GM12878 (cell line): ENCODE measurements at regions not wholly inside any gene's neighbourhood (a gene's known extent, or its start where the extent isn't known, plus 50 kb on each side); places are given as distances from the start of the nearest gene placed in this dataset.
"Not testable (repeated sequence)": the region's sequence is repeated elsewhere in the genome, so short reads cannot be mapped to it uniquely, and the experiment has no call there.

Source experiments
- ATAC-seq: fragments of 200-7000 bp; cut with Tn5 transposase; 3 replicates; pipeline ENCODE4 v1.9.1; 2020; ENCODE audit warnings: mild to moderate bottlenecking, moderate library complexity
- BruUV-seq: library from RNA; stranded (reverse); fragments of 400-500 nt; replicated peaks from 2 replicates; lab custom pipeline; 2021; lab: Mats Ljungman, UMichigan
- CTCF ChIA-PET: fragments of 300-600 bp; sonication (Branson Sonifier 250); formaldehyde crosslinking; extraction: SDS; loops from one replicate; lab custom pipeline; 2021; ENCODE audit warnings: inconsistent platforms; lab: Yijun Ruan, JAX
- POLR2A ChIA-PET: fragments of 350-600 bp; formaldehyde crosslinking; extraction: SDS; loops from one replicate; lab custom pipeline; 2021; ENCODE audit warnings: inconsistent platforms; lab: Charles Lee
- RAD21 ChIA-PET: fragments of 300-600 bp; sonication (Branson Sonifier 250); formaldehyde crosslinking; loops from one replicate; lab custom pipeline; 2023; ENCODE audit warnings: antibody characterized with exemption; ENCODE audit not compliant: unreplicated experiment; lab: Charles Lee
- SMC1A ChIA-PET: fragments of 300-600 bp; sonication (Branson Sonifier 250); formaldehyde crosslinking; loops from one replicate; lab custom pipeline; 2023; ENCODE audit not compliant: unreplicated experiment, uncharacterized antibody; lab: Charles Lee
- DNase-seq: peaks from one replicate; pipeline ENCODE4 v3.0.0-alpha.2; 2011; ENCODE audit warnings: low read depth, low spot score
- FAIRE-seq: peaks from 3 replicates; lab custom pipeline; 2011; peaks lifted over from hg19 to GRCh38; lab: Jason Lieb, UNC
- H2AFZ ChIP-seq: 2 replicates; pipeline ENCODE4 v1.6.0; 2011; ENCODE audit warnings: low read depth, low read length, control low read depth; ENCODE audit not compliant: control insufficient read depth
- H3K27ac ChIP-seq: 2 replicates; pipeline ENCODE4 v1.5.1; 2011; ENCODE audit warnings: control low read depth; ENCODE audit not compliant: control insufficient read depth, insufficient read depth
- H3K27me3 ChIP-seq, 2 experiments: replicated peaks in 1 of 2; 2 replicates each; pipeline versions ENCODE4 v1.6.0 to v1.6.1; 2011; ENCODE audit warnings: low read length in 1 of 2; ENCODE audit not compliant: control insufficient read depth in 2 of 2, insufficient read depth in 2 of 2
- H3K36me3 ChIP-seq, 2 experiments: 2 replicates each; pipeline ENCODE4 v1.5.1; 2011; ENCODE audit warnings: low read length in 1 of 2; ENCODE audit not compliant: control insufficient read depth in 2 of 2, insufficient read depth in 2 of 2
- H3K4me1 ChIP-seq: 2 replicates; pipeline ENCODE4 v1.6.1; 2011; ENCODE audit warnings: mild to moderate bottlenecking, low read length, moderate library complexity, mixed read lengths; ENCODE audit not compliant: control insufficient read depth, insufficient read depth
- H3K4me2 ChIP-seq: 2 replicates; pipeline ENCODE4 v1.6.0; 2011; ENCODE audit warnings: control low read depth; ENCODE audit not compliant: control insufficient read depth, insufficient read depth
- H3K4me3 ChIP-seq: fragments of 200-600 bp; sonication (generic); 2 replicates; pipeline ENCODE4 v1.5.1; 2016
- H3K79me2 ChIP-seq: 2 replicates; pipeline ENCODE4 v1.6.0; 2011; ENCODE audit warnings: low read length; ENCODE audit not compliant: control insufficient read depth, insufficient read depth
- H3K9ac ChIP-seq: 2 replicates; pipeline ENCODE4 v1.8.0; 2011; ENCODE audit warnings: low read length, control low read depth, mixed read lengths; ENCODE audit not compliant: control insufficient read depth, insufficient read depth
- H3K9me3 ChIP-seq: replicated peaks from 3 replicates; pipeline ENCODE4 v1.5.1; 2011; ENCODE audit warnings: mild to moderate bottlenecking, low read length; ENCODE audit not compliant: control insufficient read depth, insufficient read depth
- H4K20me1 ChIP-seq: 2 replicates; pipeline ENCODE4 v1.6.0; 2011; ENCODE audit not compliant: control insufficient read depth, insufficient read depth
- BACH1 ChIP-seq: fragments of 450-650 bp; IDR thresholded peaks from 2 replicates; pipeline ENCODE4 v1.6.1; 2017; ENCODE audit warnings: mild to moderate bottlenecking, borderline replicate concordance
- CHD4 ChIP-seq: fragments of 200-600 bp; sonication (generic); IDR thresholded peaks from 2 replicates; pipeline ENCODE4 v1.6.1; 2016; ENCODE audit warnings: mild to moderate bottlenecking
- EED ChIP-seq: sonication (generic); IDR thresholded peaks from 2 replicates; pipeline ENCODE4 v1.6.1; 2016; ENCODE audit warnings: antibody characterized with exemption, low read depth
- HDGF ChIP-seq: fragments of 450-650 bp; IDR thresholded peaks from 2 replicates; pipeline ENCODE4 v1.6.1; 2016; ENCODE audit warnings: antibody characterized with exemption
- IKZF2 ChIP-seq, 2 experiments: fragments of 450-650 bp; IDR thresholded peaks; 2 replicates each; pipeline ENCODE4 v1.6.1; 2017; ENCODE audit warnings: mild to moderate bottlenecking in 2 of 2, moderate library complexity in 2 of 2
- MTA2 ChIP-seq: fragments of 450-650 bp; IDR thresholded peaks from 2 replicates; pipeline ENCODE4 v1.6.1; 2016; ENCODE audit warnings: low read depth, mild to moderate bottlenecking, moderate library complexity
- NRF1 ChIP-seq: conservative IDR thresholded peaks from 2 replicates; pipeline ENCODE4 v1.6.1; 2011; ENCODE audit warnings: mild to moderate bottlenecking, low read depth, low read length, improper control_type of control experiment
- PML ChIP-seq: IDR thresholded peaks from 2 replicates; pipeline ENCODE4 v1.6.1; 2012; ENCODE audit warnings: low read length, inconsistent platforms
- RAD21 ChIP-seq: IDR thresholded peaks from 2 replicates; pipeline ENCODE4 v1.6.1; 2011; ENCODE audit warnings: mild to moderate bottlenecking, low read depth, low read length, moderate library complexity; ENCODE audit not compliant: insufficient read depth
- SMC3 ChIP-seq: IDR thresholded peaks from 2 replicates; pipeline ENCODE4 v1.6.1; 2011; ENCODE audit warnings: low read length, improper control_type of control experiment, borderline replicate concordance
- USF1 ChIP-seq: IDR thresholded peaks from 2 replicates; pipeline ENCODE4 v1.6.1; 2011; ENCODE audit warnings: borderline replicate concordance, low read depth, mild to moderate bottlenecking, moderate library complexity, mixed read lengths, low read length; ENCODE audit not compliant: insufficient read depth; ENCODE audit errors: extremely low read length
- WGBS: methylation state at CpG from one replicate; pipeline ENCODE4 v1.1.6; 2016; ENCODE audit warnings: low lambda C conversion rate; ENCODE audit not compliant: insufficient replicate concordance, insufficient coverage; ENCODE audit errors: missing lambda C conversion rate; 5-methylcytosine and 5-hydroxymethylcytosine counted together
- in situ Hi-C: fragments of 300-500 bp; cut with MboI; formaldehyde crosslinking; loops from 9 replicates; pipeline ENCODE4 v1.14.3; 2018; ENCODE audit warnings: mixed read lengths
- intact Hi-C: fragments of 100-400 bp; cut with micrococcal nuclease; formaldehyde crosslinking; loops from one replicate; pipeline ENCODE4 v1.14.2; 2022; ENCODE audit not compliant: unreplicated experiment

GRCh38 chr20:40902661-40903060, 126.0 kb upstream of the TOP1 start:
- WGBS, result 45% methylated on average over 1 of the region's 1 CpG
- H2AFZ ChIP-seq, result no peak overlapping the region

GRCh38 chr20:40908309-40908708, 120.3 kb upstream of the TOP1 start:
- 37% methylated on average over 5 of the region's 5 CpGs for WGBS
- H3K27ac ChIP-seq, result no peak overlapping the region
- ATAC-seq (no peak), DNase-seq (no peak), FAIRE-seq (no peak)
- TF ChIP-seq USF1, result no peak
- TF ChIP-seq HDGF, result no peak
- TF ChIP-seq CHD4, result no peak
- no peak for TF ChIP-seq EED
- TF ChIP-seq BACH1, result no peak
- no peak for TF ChIP-seq PML
- ChIA-PET RAD21 (no interaction called here), SMC1A (no interaction called here), CTCF (no interaction called here), POLR2A (no interaction called here)
- no peaks in the 10 kb centered on the region for H3K4me1 ChIP-seq
- in situ Hi-C loops, result no loop called here
- H3K4me2 ChIP-seq, result no peak overlapping the region
- H3K9me3 ChIP-seq, result no peaks in the 10 kb centered on the region
- no peak overlapping the region for H2AFZ ChIP-seq
- H4K20me1 ChIP-seq, result no peaks in the 10 kb centered on the region
- no peaks in the 10 kb centered on the region for H3K36me3 ChIP-seq
- BruUV-seq, result no TSS peak
- no peaks in the 10 kb centered on the region for H3K79me2 ChIP-seq
- no peak overlapping the region for H3K9ac ChIP-seq
- H3K27me3 ChIP-seq, result peaks cover 0 to 2% of the 10 kb centered on the region in 2 experiments; a peak in 2 of 4 replicates
- H3K4me3 ChIP-seq, result no peak overlapping the region
- intact Hi-C loops, result no loop called here

More at GRCh38 chr20:40902661-40903060, 126.0 kb upstream of the TOP1 start:
- ATAC-seq (no peak), DNase-seq (no peak), FAIRE-seq (no peak)
- peaks cover 0 to 2% of the 10 kb centered on the region in 2 experiments; a peak in 2 of 4 replicates for H3K27me3 ChIP-seq
- H3K4me2 ChIP-seq, result no peak overlapping the region
- BruUV-seq, result no TSS peak
- ChIA-PET SMC1A (no interaction called here), CTCF (no interaction called here), POLR2A (no interaction called here), RAD21 (no interaction called here)
- no peaks in the 10 kb centered on the region for H3K4me1 ChIP-seq
- in situ Hi-C loops, result no loop called here
- no peaks in the 10 kb centered on the region for H4K20me1 ChIP-seq
- no peak overlapping the region for H3K9ac ChIP-seq
- no peak for TF ChIP-seq IKZF2 (IDR thresholded peaks at IDR 0.05)
- TF ChIP-seq MTA2, result no peak
- no peak for TF ChIP-seq RAD21
- no peak for TF ChIP-seq SMC3
- TF ChIP-seq NRF1, result no peak
- H3K79me2 ChIP-seq, result no peaks in the 10 kb centered on the region
- no peak overlapping the region for H3K27ac ChIP-seq
- H3K9me3 ChIP-seq, result no peaks in the 10 kb centered on the region
- intact Hi-C loops, result no loop called here
- no peaks in the 10 kb centered on the region for H3K36me3 ChIP-seq
- no peak overlapping the region for H3K4me3 ChIP-seq

GRCh38 chr20:40909489-40909888, 119.1 kb upstream of the TOP1 start:
- H3K27me3 ChIP-seq, POLR2A ChIA-PET, H3K4me2 ChIP-seq, RAD21 ChIA-PET, H3K9me3 ChIP-seq, H3K4me3 ChIP-seq, H4K20me1 ChIP-seq, H2AFZ ChIP-seq, intact Hi-C loops, BruUV-seq, H3K27ac ChIP-seq, H3K36me3 ChIP-seq, in situ Hi-C loops, CTCF ChIA-PET, H3K9ac ChIP-seq, SMC1A ChIA-PET, DNase-seq, H3K79me2 ChIP-seq, ATAC-seq, H3K4me1 ChIP-seq, FAIRE-seq: not testable (repeated sequence)
- 76% methylated on average over 16 of the region's 16 CpGs for WGBS
